SK-N-SH (cell line): ENCODE measurements at regions not wholly inside any gene's neighbourhood (a gene's known extent, or its start where the extent isn't known, plus 50 kb on each side); places are given as distances from the start of the nearest gene placed in this dataset.

Experiments used
- CTCF ChIA-PET: fragments of 300-600, 350-600 bp; formaldehyde crosslinking; extraction: SDS; loops from one replicate; lab custom pipeline; 2021; lab: Yijun Ruan, JAX
- POLR2A ChIA-PET: fragments of 350-600 bp; sonication (Branson Sonifier 250); formaldehyde crosslinking; extraction: SDS; loops from one replicate; lab custom pipeline; 2020; ENCODE audit warnings: antibody characterized with exemption, inconsistent platforms; lab: Yijun Ruan, JAX
- DNase-seq: peaks from one replicate; pipeline ENCODE4 v3.0.0; 2012
- H2AFZ ChIP-seq: fragments of 200-600 bp; sonication (generic); 2 replicates; pipeline ENCODE4 v1.8.1; 2016; ENCODE audit warnings: antibody characterized with exemption, mild to moderate bottlenecking, low read depth
- H3F3A ChIP-seq: fragments of 200-600 bp; sonication (generic); replicated peaks from 2 replicates; pipeline ENCODE3; 2016; ENCODE audit warnings: antibody characterized with exemption, mild to moderate bottlenecking; ENCODE audit not compliant: insufficient read depth
- H3K27ac ChIP-seq, 2 experiments: fragments of 200-500 bp in 1 of 2; fragments of 200-600 bp in 1 of 2; sonication (Bioruptor generic) in 1 of 2; sonication (generic), shearing (Covaris generic) in 1 of 2; 2 replicates each; pipeline versions ENCODE4 v1.5.1 to v1.6.1; 2014 to 2016; ENCODE audit warnings: low read depth in 2 of 2, inconsistent platforms in 1 of 2, low read length in 1 of 2, mild to moderate bottlenecking in 1 of 2, mixed read lengths in 1 of 2
- H3K27me3 ChIP-seq: fragments of 200-600 bp; sonication (generic), shearing (Covaris generic); 2 replicates; pipeline ENCODE4 v1.6.1; 2016; ENCODE audit warnings: mixed run types; ENCODE audit not compliant: insufficient read depth
- H3K36me3 ChIP-seq, 2 experiments: fragments of 200-500 bp in 1 of 2; fragments of 200-600 bp in 1 of 2; sonication (Bioruptor generic) in 1 of 2; sonication (generic) in 1 of 2; replicated peaks in 1 of 2; 2 replicates each; pipeline versions ENCODE3 to v1.5.1; 2014 to 2016; ENCODE audit warnings: low read length in 1 of 2, mild to moderate bottlenecking in 1 of 2; ENCODE audit not compliant: insufficient read depth in 2 of 2, control insufficient read depth in 1 of 2
- H3K4me1 ChIP-seq, 2 experiments: fragments of 200-500 bp in 1 of 2; fragments of 200-600 bp in 1 of 2; sonication (Bioruptor generic) in 1 of 2; sonication (generic), shearing (Covaris generic) in 1 of 2; 2 replicates each; pipeline versions ENCODE4 v1.5.1 to v1.6.1; 2014 to 2016; ENCODE audit warnings: low read depth in 1 of 2, low read length in 1 of 2, mixed run types in 1 of 2; ENCODE audit not compliant: insufficient read depth in 2 of 2, control insufficient read depth in 1 of 2
- H3K4me2 ChIP-seq: fragments of 200-600 bp; sonication (generic), shearing (Covaris generic); 2 replicates; pipeline ENCODE4 v1.6.1; 2017; ENCODE audit warnings: mixed run types
- H3K4me3 ChIP-seq, 2 experiments: fragments of 200-500 bp in 1 of 2; fragments of 200-600 bp in 1 of 2; sonication (Bioruptor generic) in 1 of 2; sonication (generic), shearing (Covaris generic) in 1 of 2; 2 replicates each; pipeline versions ENCODE4 v1.5.1 to v1.8.1; 2014 to 2016; ENCODE audit warnings: low read depth in 2 of 2, inconsistent platforms in 1 of 2, low read length in 1 of 2, mild to moderate bottlenecking in 1 of 2, mixed read lengths in 1 of 2, moderate library complexity in 1 of 2
- H3K79me2 ChIP-seq: fragments of 200-600 bp; sonication (generic); 2 replicates; pipeline ENCODE4 v1.8.1; 2017; ENCODE audit warnings: mild to moderate bottlenecking; ENCODE audit not compliant: insufficient read depth
- H3K9ac ChIP-seq: fragments of 200-600 bp; sonication (generic); 2 replicates; pipeline ENCODE4 v1.6.1; 2017; ENCODE audit warnings: mixed run types
- H3K9me2 ChIP-seq: fragments of 200-600 bp; sonication (generic); 2 replicates; pipeline ENCODE4 v1.6.1; 2017; ENCODE audit warnings: mixed run types
- H3K9me3 ChIP-seq: fragments of 200-600 bp; sonication (generic); 2 replicates; pipeline ENCODE4 v1.6.1; 2017; ENCODE audit warnings: mixed run types, mild to moderate bottlenecking, moderate library complexity
- H4K20me1 ChIP-seq: fragments of 200-600 bp; sonication (generic); 2 replicates; pipeline ENCODE4 v1.6.1; 2017; ENCODE audit warnings: mild to moderate bottlenecking, mixed run types; ENCODE audit not compliant: insufficient read depth
- GABPA ChIP-seq: IDR thresholded peaks from 2 replicates; pipeline ENCODE4 v1.4.0; 2012; ENCODE audit warnings: low read depth, mild to moderate bottlenecking
- GATA2 ChIP-seq: sonication (generic); formaldehyde crosslinking; IDR thresholded peaks from 2 replicates; pipeline ENCODE4 v1.5.0; 2020; ENCODE audit warnings: mild to moderate bottlenecking, missing genetic modification reagents
- JUND ChIP-seq: IDR thresholded peaks from 2 replicates; pipeline ENCODE4 v1.4.0; 2012
- MAX ChIP-seq: IDR thresholded peaks from 2 replicates; pipeline ENCODE4 v1.4.0; 2012; ENCODE audit warnings: low read depth
- MXI1 ChIP-seq: IDR thresholded peaks from 2 replicates; pipeline ENCODE4 v1.6.1; 2012; ENCODE audit warnings: mild to moderate bottlenecking, low read depth, low read length, improper control_type of control experiment
- PBX3 ChIP-seq: IDR thresholded peaks from 2 replicates; pipeline ENCODE4; 2012
- POLR2AphosphoS5 ChIP-seq: IDR thresholded peaks from 2 replicates; pipeline ENCODE4 v1.6.1; 2012; ENCODE audit warnings: low read depth, low read length
- RCOR1 ChIP-seq: fragments of 150-350 bp; IDR thresholded peaks from 2 replicates; pipeline ENCODE4 v1.6.1; 2017; ENCODE audit warnings: antibody characterized with exemption, low read length
- REST ChIP-seq: IDR thresholded peaks from 2 replicates; pipeline ENCODE4 v1.6.1; 2012; ENCODE audit warnings: mild to moderate bottlenecking, low read depth, low read length, moderate library complexity
- TEAD4 ChIP-seq: IDR thresholded peaks from 2 replicates; pipeline ENCODE4 v1.4.0; 2012; ENCODE audit warnings: mild to moderate bottlenecking, borderline replicate concordance; ENCODE audit not compliant: insufficient read depth
- USF2 ChIP-seq: fragments of 150-350 bp; IDR thresholded peaks from 2 replicates; pipeline ENCODE4 v1.6.1; 2017; ENCODE audit warnings: antibody characterized with exemption, low read length, low read depth, borderline replicate concordance
- WGBS: methylation state at CpG from one replicate; pipeline ENCODE4 v1.1.6; 2017; ENCODE audit warnings: low lambda C conversion rate; 5-methylcytosine and 5-hydroxymethylcytosine counted together

GRCh38 chr1:30051777-30052176 lies 671.6 kb downstream of the MATN1 start:
- no peak for TF ChIP-seq GABPA
- TF ChIP-seq MAX, result no peak
- TF ChIP-seq TEAD4, result no peak
- no peak for TF ChIP-seq RCOR1
- no peak for TF ChIP-seq REST
- no peak for TF ChIP-seq USF2
- no peak for TF ChIP-seq JUND
- TF ChIP-seq GATA2 (CRISPR knock-in tag), result no peak
- POLR2A ChIA-PET, result no interaction called here
- Histone ChIP-seq H3K79me2 (no peaks in the 10 kb centered on the region), H3K36me3 (no peaks in the 10 kb centered on the region), H3K4me3 (no peak overlapping the region), H3K9me3 (no peaks in the 10 kb centered on the region), H3K4me2 (no peak overlapping the region), H3F3A (no peaks in the 10 kb centered on the region), H3K9ac (no peak overlapping the region), H3K27ac (no peak overlapping the region), H2AFZ (no peak overlapping the region), H3K9me2 (no peaks in the 10 kb centered on the region), H3K4me1 (no peaks in the 10 kb centered on the region), H4K20me1 (no peaks in the 10 kb centered on the region), H3K27me3 (peaks cover 4% of the 10 kb centered on the region; the same call in 1 of the 2 replicates)
- 46% methylated on average over 4 of the region's 6 CpGs for WGBS
- DNase-seq, result no peak
- CTCF ChIA-PET, result no interaction called here

- no peak overlapping the region for H3K4me2 ChIP-seq
- H3K27ac ChIP-seq, result no peak overlapping the region
- no peaks in the 10 kb centered on the region for H4K20me1 ChIP-seq
- POLR2A ChIA-PET, result no interaction called here
- no peaks in the 10 kb centered on the region for H3K9me2 ChIP-seq
- DNase-seq, result no peak
- H3K79me2 ChIP-seq, result no peaks in the 10 kb centered on the region
- 40% methylated on average over 3 of the region's 4 CpGs for WGBS
- H2AFZ ChIP-seq, result no peak overlapping the region
- no peaks in the 10 kb centered on the region for H3F3A ChIP-seq
- H3K27me3 ChIP-seq, result peaks cover 4% of the 10 kb centered on the region; the same call in 1 of the 2 replicates
- no peaks in the 10 kb centered on the region for H3K4me1 ChIP-seq
- no peaks in the 10 kb centered on the region for H3K9me3 ChIP-seq
- H3K36me3 ChIP-seq, result no peaks in the 10 kb centered on the region
- CTCF ChIA-PET, result no interaction called here
- TF ChIP-seq USF2 (no peak), POLR2AphosphoS5 (no peak), GATA2 (CRISPR knock-in tag) (no peak), TEAD4 (no peak), MXI1 (no peak), PBX3 (no peak)
- H3K4me3 ChIP-seq, result no peak overlapping the region
- H3K9ac ChIP-seq, result no peak overlapping the region
These were observed 673.6 kb downstream of the MATN1 start for GRCh38 chr1:30049748-30050296.
